Endothelial cell (in vitro differentiated cells): ENCODE measurements at regions not wholly inside any gene's neighbourhood (a gene's known extent, or its start where the extent isn't known, plus 50 kb on each side); places are given as distances from the start of the nearest gene placed in this dataset.

Experiments used
- DNase-seq: peaks from one replicate; pipeline ENCODE4 v3.0.0; 2021; ENCODE audit warnings: low spot score
- H3K27ac Mint-ChIP-seq: one replicate; pipeline ENCODE4 v1.8.0; 2021; ENCODE audit warnings: mixed read lengths, inconsistent platforms; ENCODE audit not compliant: unreplicated experiment
- H3K27me3 Mint-ChIP-seq: one replicate; pipeline ENCODE4 v1.8.0; 2021; ENCODE audit warnings: mild to moderate bottlenecking, moderate library complexity, mixed read lengths, inconsistent platforms; ENCODE audit not compliant: unreplicated experiment
- H3K36me3 Mint-ChIP-seq: one replicate; pipeline ENCODE4 v1.8.0; 2021; ENCODE audit warnings: mild to moderate bottlenecking, low read depth, mixed read lengths, inconsistent platforms; ENCODE audit not compliant: unreplicated experiment
- H3K4me1 Mint-ChIP-seq: one replicate; pipeline ENCODE4 v1.8.0; 2021; ENCODE audit warnings: mild to moderate bottlenecking, mixed read lengths, inconsistent platforms; ENCODE audit not compliant: unreplicated experiment
- H3K4me3 Mint-ChIP-seq: one replicate; pipeline ENCODE4 v1.8.0; 2021; ENCODE audit warnings: mild to moderate bottlenecking, mixed read lengths, inconsistent platforms; ENCODE audit not compliant: unreplicated experiment
- H3K9me3 Mint-ChIP-seq: one replicate; pipeline ENCODE4 v1.8.0; 2021; ENCODE audit warnings: mixed read lengths, inconsistent platforms; ENCODE audit not compliant: unreplicated experiment
- TF ChIP-seq, protein P1 (sequence below): fragments of 200-600 bp; sonication (generic); IDR thresholded peaks from one replicate; pipeline ENCODE4 v1.5.0; 2021; ENCODE audit warnings: antibody characterized with exemption; ENCODE audit not compliant: unreplicated experiment

DNA sequence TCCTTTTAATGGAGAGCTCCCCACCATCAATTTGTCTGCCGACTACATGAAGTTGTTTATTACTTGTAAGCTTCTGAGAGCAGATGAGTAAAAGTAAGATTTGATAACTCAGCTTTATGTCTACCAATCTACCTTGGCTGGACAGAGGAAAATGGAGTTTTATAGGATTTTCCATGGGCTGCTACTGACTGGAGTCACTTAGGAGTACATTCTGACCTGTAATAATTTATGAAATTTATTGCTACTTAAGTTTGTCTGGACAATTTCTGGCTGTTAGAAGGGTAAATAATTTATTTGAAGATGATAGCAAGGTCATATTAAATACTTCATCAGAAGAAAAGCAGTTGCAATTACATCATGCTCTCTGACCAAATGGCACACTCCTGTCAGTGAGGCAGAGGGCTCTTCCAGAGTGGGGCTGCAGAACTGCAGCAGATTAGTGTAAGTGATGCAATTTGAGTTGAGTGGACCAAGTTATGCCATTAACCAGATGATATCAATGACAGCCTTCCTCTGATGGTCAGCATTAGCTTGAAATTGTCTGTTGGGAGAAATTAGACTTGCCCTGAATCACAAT lies 736.7 kb upstream of the PTBP2 start:
- Mint-ChIP-seq H3K9me3 (no peaks in the 10 kb centered on the region), H3K36me3 (no peaks in the 10 kb centered on the region)

DNA sequence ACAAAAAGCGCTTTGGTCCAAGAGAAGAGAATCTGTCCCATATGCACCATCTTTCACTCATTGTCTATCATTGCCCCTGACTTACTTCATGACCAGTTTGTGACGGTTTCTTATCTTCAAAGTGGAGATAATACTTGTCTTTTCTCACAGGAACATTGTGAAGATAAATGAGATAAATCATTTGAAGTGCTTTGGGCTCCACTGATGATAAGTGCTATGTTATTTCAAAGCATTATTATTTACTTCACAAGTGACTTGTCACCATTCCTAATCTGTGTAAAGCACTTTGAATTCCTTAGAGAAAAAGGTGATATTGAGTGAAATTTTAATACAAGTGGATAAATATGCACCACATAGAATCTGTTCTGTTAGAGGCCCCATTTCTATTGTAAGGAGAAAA lies 731.6 kb upstream of the PTBP2 start:
- no peak overlapping the region for H3K4me3 Mint-ChIP-seq
- no peak for DNase-seq
- H3K36me3 Mint-ChIP-seq, result no peaks in the 10 kb centered on the region
- H3K9me3 Mint-ChIP-seq, result no peaks in the 10 kb centered on the region
- TF ChIP-seq, protein P1, sequence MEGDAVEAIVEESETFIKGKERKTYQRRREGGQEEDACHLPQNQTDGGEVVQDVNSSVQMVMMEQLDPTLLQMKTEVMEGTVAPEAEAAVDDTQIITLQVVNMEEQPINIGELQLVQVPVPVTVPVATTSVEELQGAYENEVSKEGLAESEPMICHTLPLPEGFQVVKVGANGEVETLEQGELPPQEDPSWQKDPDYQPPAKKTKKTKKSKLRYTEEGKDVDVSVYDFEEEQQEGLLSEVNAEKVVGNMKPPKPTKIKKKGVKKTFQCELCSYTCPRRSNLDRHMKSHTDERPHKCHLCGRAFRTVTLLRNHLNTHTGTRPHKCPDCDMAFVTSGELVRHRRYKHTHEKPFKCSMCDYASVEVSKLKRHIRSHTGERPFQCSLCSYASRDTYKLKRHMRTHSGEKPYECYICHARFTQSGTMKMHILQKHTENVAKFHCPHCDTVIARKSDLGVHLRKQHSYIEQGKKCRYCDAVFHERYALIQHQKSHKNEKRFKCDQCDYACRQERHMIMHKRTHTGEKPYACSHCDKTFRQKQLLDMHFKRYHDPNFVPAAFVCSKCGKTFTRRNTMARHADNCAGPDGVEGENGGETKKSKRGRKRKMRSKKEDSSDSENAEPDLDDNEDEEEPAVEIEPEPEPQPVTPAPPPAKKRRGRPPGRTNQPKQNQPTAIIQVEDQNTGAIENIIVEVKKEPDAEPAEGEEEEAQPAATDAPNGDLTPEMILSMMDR, result no peak
- no peaks in the 10 kb centered on the region for H3K4me1 Mint-ChIP-seq
- H3K27ac Mint-ChIP-seq, result no peak overlapping the region
- H3K27me3 Mint-ChIP-seq, result no peaks in the 10 kb centered on the region

More for the DNA sequence above, 736.7 kb upstream of the PTBP2 start:
- H3K4me3 Mint-ChIP-seq, result no peak overlapping the region
- TF ChIP-seq, protein P1, result no peak
- no peaks in the 10 kb centered on the region for H3K4me1 Mint-ChIP-seq
- H3K27me3 Mint-ChIP-seq, result no peaks in the 10 kb centered on the region
- no peak overlapping the region for H3K27ac Mint-ChIP-seq
- no peak for DNase-seq

DNA sequence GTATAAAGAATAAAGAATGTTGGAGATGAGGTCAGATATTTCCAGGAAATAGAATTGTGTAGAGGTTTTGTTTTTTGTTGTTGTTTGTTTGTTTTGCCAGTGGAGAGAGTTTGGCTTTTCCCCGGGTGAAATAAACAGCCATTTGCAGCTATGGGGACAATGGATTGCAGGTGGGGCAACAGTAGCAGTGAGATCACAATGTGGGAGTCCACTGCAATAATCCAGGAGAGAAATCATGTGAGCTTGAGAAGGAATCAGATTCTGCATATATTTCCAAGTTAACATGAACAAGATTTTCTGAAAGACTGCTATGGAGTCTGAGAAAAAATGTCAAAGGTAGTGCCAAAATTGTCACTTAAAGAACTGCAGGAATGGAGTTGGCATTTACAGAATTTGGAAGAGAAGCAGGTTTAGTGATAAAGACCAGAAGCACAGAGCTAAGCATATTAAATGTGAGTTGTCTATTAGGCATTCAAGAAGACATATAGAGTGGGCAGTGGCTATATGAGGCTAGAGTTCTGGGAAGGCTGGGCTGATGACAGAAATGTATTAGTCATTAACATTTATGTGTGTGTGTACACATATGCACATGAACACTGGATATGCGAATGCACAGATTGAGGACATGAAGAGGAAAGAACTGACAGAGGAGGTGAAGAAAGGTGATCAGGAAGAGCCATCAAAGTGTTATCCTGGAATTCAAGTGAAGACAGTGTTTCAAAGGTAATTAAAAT lies 729.6 kb upstream of the PTBP2 start:
- Mint-ChIP-seq H3K9me3 (no peaks in the 10 kb centered on the region), H3K4me3 (no peak overlapping the region), H3K36me3 (no peaks in the 10 kb centered on the region), H3K27me3 (no peaks in the 10 kb centered on the region), H3K27ac (no peak overlapping the region), H3K4me1 (no peaks in the 10 kb centered on the region)
- no peak for DNase-seq
- TF ChIP-seq, protein P1, result no peak

DNA sequence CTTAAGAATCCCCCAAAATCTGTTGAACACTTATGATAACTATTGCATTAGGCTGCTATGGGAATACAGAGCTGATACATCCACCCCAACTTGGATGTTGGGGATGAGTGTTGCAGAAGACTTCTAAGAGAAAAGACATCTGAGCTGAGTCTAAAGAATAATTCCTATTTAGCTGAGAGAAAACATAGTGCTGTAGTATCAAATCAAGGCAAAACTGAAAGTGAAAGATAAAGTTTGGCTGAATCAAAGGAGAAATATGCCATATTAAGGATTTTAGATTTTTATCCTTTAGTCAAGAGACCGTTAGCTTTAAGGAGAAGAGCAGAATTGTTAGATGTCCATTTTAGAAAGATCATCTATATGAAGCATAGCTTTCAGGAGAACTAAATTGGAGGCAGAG lies 726.9 kb upstream of the PTBP2 start:
- Mint-ChIP-seq H3K9me3 (no peaks in the 10 kb centered on the region), H3K4me1 (no peaks in the 10 kb centered on the region), H3K4me3 (no peak overlapping the region), H3K27me3 (no peaks in the 10 kb centered on the region), H3K36me3 (no peaks in the 10 kb centered on the region), H3K27ac (no peak overlapping the region)
- DNase-seq, result no peak
- TF ChIP-seq, protein P1, result no peak

DNA sequence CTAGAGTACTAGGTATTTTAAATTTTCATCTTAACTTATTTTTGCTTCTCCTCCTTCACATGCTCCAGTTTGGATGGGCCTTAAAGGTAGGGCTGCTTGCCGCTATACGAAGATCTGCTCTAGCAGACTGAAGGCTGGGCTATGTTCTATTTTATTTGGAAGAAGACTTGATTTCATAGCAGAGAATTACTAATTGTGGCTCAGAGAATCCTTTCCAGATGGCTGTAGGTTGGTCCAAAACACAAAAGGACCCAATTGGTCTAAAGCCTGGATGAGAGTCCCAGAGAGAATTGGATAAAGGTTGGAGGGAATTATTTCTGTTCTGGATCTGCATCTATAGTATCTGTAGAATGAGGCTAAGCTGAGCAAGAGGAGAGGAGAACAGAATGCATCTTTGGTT lies 719.4 kb upstream of the PTBP2 start:
- Mint-ChIP-seq H3K36me3 (no peaks in the 10 kb centered on the region), H3K9me3 (no peaks in the 10 kb centered on the region), H3K27me3 (no peaks in the 10 kb centered on the region), H3K4me3 (no peak overlapping the region), H3K27ac (no peak overlapping the region), H3K4me1 (no peaks in the 10 kb centered on the region)
- DNase-seq, result no peak
- TF ChIP-seq, protein P1, result no peak
